Transverse colon (tissue), 3 donors: ENCODE measurements at regions not wholly inside any gene's neighbourhood (a gene's known extent, or its start where the extent isn't known, plus 50 kb on each side); places are given as distances from the start of the nearest gene placed in this dataset.

Experiments used
- CTCF ChIP-seq, 5 experiments: fragments of 200-600 bp in 3 of 5; fragments of 450-650 bp in 2 of 5; sonication (generic) in 3 of 5; IDR thresholded peaks; 1 replicate in 2 of 5; 2 replicates in 3 of 5; pipeline ENCODE4 v1.5.1; 2016 to 2017; ENCODE audit warnings: antibody characterized with exemption in 5 of 5, inconsistent platforms in 3 of 5, mild to moderate bottlenecking in 2 of 5, moderate library complexity in 1 of 5
- POLR2A ChIP-seq: fragments of 450-650 bp; IDR thresholded peaks from one replicate; pipeline ENCODE4 v1.6.1; 2016; ENCODE audit warnings: antibody characterized with exemption, mild to moderate bottlenecking, moderate library complexity

GRCh38 chr5:17115855-17116254 is 101.6 kb upstream of the BASP1 start:
- TF ChIP-seq POLR2A (no peak), CTCF (IDR thresholded peaks at IDR 0.05) (no peak)
